Calu3 (cell line): ENCODE measurements at regions not wholly inside any gene's neighbourhood (a gene's known extent, or its start where the extent isn't known, plus 50 kb on each side); places are given as distances from the start of the nearest gene placed in this dataset.

Experiments
- BruUV-seq: library from RNA; stranded (reverse); fragments of 400-500 nt; replicated peaks from 2 replicates; lab custom pipeline; 2021; lab: Mats Ljungman, UMichigan
- CTCF ChIA-PET: fragments of 300-600 bp; sonication (Branson Sonifier 250); formaldehyde crosslinking; loops from one replicate; lab custom pipeline; 2022; ENCODE audit warnings: antibody characterized with exemption; lab: Charles Lee
- DNase-seq: peaks from one replicate; pipeline ENCODE4 v3.0.0; 2022
- H3K27ac Mint-ChIP-seq: one replicate; pipeline ENCODE4 v1.8.0; 2022; ENCODE audit warnings: mixed read lengths; ENCODE audit not compliant: unreplicated experiment
- H3K27me3 Mint-ChIP-seq: one replicate; pipeline ENCODE4 v1.8.0; 2022; ENCODE audit warnings: mixed read lengths; ENCODE audit not compliant: unreplicated experiment
- H3K36me3 Mint-ChIP-seq: one replicate; pipeline ENCODE4 v1.8.0; 2022; ENCODE audit warnings: mild to moderate bottlenecking, moderate library complexity, mixed read lengths; ENCODE audit not compliant: insufficient read depth, unreplicated experiment
- H3K4me1 Mint-ChIP-seq: one replicate; pipeline ENCODE4 v1.8.0; 2022; ENCODE audit warnings: mild to moderate bottlenecking, low read depth, mixed read lengths; ENCODE audit not compliant: unreplicated experiment
- H3K4me3 Mint-ChIP-seq: one replicate; pipeline ENCODE4 v1.8.0; 2022; ENCODE audit warnings: mild to moderate bottlenecking, low read depth, moderate library complexity, mixed read lengths; ENCODE audit not compliant: unreplicated experiment
- H3K9me3 Mint-ChIP-seq: one replicate; pipeline ENCODE4 v1.8.0; 2022; ENCODE audit warnings: low read depth, mixed read lengths; ENCODE audit not compliant: unreplicated experiment
- CTCF ChIP-seq: fragments of 200-600 bp; IDR thresholded peaks from one replicate; pipeline ENCODE4 v1.8.0; 2022; ENCODE audit warnings: antibody characterized with exemption; ENCODE audit not compliant: unreplicated experiment
- intact Hi-C: fragments of 100-400 bp; cut with micrococcal nuclease; formaldehyde crosslinking; loops from one replicate; pipeline ENCODE4 v1.10.0; 2022; ENCODE audit not compliant: unreplicated experiment

- Mint-ChIP-seq H3K4me3 (no peak overlapping the region), H3K27ac (no peak overlapping the region), H3K27me3 (no peaks in the 10 kb centered on the region), H3K36me3 (no peaks in the 10 kb centered on the region), H3K4me1 (no peaks in the 10 kb centered on the region), H3K9me3 (peaks cover 12% of the 10 kb centered on the region)
- no TSS peak for BruUV-seq
- intact Hi-C loops, result no loop called here
- DNase-seq, result no peak
- CTCF ChIA-PET, result no interaction called here
- no peak for TF ChIP-seq CTCF
These were observed 250.4 kb upstream of the SEL1L start for GRCh38 chr14:81784084-81784483.

DNA sequence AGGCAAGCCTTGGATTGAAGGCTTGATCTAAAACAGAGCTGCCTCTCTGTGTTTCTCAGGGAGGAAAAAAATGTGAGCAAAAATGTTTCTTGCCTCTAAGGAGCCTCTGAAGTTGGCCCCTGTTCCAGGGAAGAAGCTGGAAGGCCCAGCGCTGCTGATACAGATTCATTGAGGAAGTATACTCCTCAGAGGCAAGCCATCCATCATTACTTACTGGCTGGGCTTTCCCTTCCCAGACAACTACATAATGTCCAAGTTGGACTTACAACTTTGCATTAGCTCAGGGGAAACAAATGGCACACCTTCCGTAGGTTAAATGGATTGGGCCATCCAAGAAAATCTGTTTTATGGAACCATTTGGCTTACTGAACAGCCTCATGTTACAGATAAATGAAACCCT lies 263.7 kb upstream of the SEL1L start:
- H3K9me3 Mint-ChIP-seq, result peaks cover 18% of the 10 kb centered on the region
- CTCF ChIA-PET, result no interaction called here
- no peak overlapping the region for H3K27ac Mint-ChIP-seq
- no peaks in the 10 kb centered on the region for H3K27me3 Mint-ChIP-seq
- no peak for TF ChIP-seq CTCF
- BruUV-seq, result no TSS peak
- intact Hi-C loops, result no loop called here
- H3K36me3 Mint-ChIP-seq, result no peaks in the 10 kb centered on the region
- no peak for DNase-seq
- no peak overlapping the region for H3K4me3 Mint-ChIP-seq
- no peaks in the 10 kb centered on the region for H3K4me1 Mint-ChIP-seq

DNA sequence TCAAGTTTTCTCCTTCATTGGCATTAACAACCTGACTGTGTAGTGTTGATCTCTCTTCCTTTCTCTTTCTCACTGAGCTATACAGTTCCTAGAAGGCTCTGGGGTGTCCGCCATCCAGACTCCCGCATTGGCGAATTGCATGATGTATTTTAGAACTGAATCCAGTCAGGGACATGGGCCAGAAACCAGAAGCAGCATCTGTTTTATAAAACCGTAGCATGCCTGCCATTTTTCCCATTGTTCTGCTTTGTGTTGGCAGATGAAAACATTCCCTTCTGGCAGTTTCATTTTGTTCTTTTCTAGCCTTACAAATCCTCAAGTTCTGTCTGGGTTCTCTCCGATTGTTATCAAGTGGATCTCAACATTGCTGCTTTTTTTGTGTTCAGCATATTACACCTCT lies 268.3 kb upstream of the SEL1L start:
- no peak for DNase-seq
- intact Hi-C loops, result no loop called here
- no peaks in the 10 kb centered on the region for H3K27me3 Mint-ChIP-seq
- H3K27ac Mint-ChIP-seq, result no peak overlapping the region
- CTCF ChIA-PET, result no interaction called here
- no TSS peak for BruUV-seq
- H3K36me3 Mint-ChIP-seq, result no peaks in the 10 kb centered on the region
- peaks cover 11% of the 10 kb centered on the region for H3K9me3 Mint-ChIP-seq
- no peaks in the 10 kb centered on the region for H3K4me1 Mint-ChIP-seq
- no peak for TF ChIP-seq CTCF
- no peak overlapping the region for H3K4me3 Mint-ChIP-seq

DNA sequence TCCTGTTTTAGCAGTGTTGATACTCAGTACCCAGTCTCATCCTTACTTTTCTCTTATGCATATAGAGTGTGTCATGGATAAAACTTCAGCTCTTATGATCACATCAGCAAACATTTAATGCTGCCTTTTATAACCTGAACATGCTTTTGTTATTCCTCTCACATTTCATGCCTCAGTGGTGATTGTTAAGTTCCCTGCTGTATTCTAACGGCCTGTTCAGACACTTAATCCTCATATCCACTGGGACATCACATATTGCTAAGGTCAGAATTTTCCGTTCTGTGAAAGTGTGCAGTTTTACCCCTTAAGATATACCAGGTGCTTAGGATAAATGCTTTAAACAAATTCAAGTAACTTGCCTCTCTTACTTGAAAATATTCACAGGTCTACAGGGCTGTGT lies 268.7 kb upstream of the SEL1L start:
- peaks cover 14% of the 10 kb centered on the region for H3K9me3 Mint-ChIP-seq
- TF ChIP-seq CTCF, result no peak
- no TSS peak for BruUV-seq
- DNase-seq, result no peak
- intact Hi-C loops, result no loop called here
- H3K36me3 Mint-ChIP-seq, result no peaks in the 10 kb centered on the region
- no peaks in the 10 kb centered on the region for H3K4me1 Mint-ChIP-seq
- H3K4me3 Mint-ChIP-seq, result no peak overlapping the region
- H3K27me3 Mint-ChIP-seq, result no peaks in the 10 kb centered on the region
- H3K27ac Mint-ChIP-seq, result no peak overlapping the region
- CTCF ChIA-PET, result no interaction called here
